GM12875 (cell line): ENCODE measurements at regions not wholly inside any gene's neighbourhood (a gene's known extent, or its start where the extent isn't known, plus 50 kb on each side); places are given as distances from the start of the nearest gene placed in this dataset.

Source experiments
- H3K4me3 ChIP-seq: one replicate; pipeline ENCODE4 v1.5.1; 2011; ENCODE audit warnings: low read depth, low read length, control low read depth
- TF ChIP-seq, protein P1 (sequence below): IDR thresholded peaks from 2 replicates; pipeline ENCODE4 v1.5.1; 2011; ENCODE audit warnings: low read depth, mild to moderate bottlenecking, control low read depth, inconsistent platforms, low read length, moderate library complexity, borderline replicate concordance; ENCODE audit not compliant: insufficient read depth

DNA sequence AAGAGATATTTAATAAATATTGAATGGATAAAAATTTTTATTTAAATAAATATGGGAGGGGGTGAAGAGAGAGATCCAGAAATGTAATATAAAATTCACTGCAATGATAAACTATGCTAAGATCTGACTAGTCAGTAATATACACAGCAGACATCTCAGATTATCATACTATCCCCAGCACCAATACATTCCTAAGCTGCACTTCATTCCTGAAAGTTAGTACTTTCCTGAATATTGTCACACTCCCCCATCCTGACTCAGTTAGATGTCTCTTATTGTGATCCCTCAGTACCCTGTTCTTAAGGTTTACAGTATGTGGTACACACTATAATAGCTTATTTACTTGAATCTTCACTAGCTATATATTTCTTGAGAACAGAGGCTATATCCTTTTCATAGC is 88.3 kb upstream of the KCNQ5 start:
- H3K4me3 ChIP-seq, result no peak overlapping the region
- TF ChIP-seq, protein P1, sequence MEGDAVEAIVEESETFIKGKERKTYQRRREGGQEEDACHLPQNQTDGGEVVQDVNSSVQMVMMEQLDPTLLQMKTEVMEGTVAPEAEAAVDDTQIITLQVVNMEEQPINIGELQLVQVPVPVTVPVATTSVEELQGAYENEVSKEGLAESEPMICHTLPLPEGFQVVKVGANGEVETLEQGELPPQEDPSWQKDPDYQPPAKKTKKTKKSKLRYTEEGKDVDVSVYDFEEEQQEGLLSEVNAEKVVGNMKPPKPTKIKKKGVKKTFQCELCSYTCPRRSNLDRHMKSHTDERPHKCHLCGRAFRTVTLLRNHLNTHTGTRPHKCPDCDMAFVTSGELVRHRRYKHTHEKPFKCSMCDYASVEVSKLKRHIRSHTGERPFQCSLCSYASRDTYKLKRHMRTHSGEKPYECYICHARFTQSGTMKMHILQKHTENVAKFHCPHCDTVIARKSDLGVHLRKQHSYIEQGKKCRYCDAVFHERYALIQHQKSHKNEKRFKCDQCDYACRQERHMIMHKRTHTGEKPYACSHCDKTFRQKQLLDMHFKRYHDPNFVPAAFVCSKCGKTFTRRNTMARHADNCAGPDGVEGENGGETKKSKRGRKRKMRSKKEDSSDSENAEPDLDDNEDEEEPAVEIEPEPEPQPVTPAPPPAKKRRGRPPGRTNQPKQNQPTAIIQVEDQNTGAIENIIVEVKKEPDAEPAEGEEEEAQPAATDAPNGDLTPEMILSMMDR, result no peak

DNA sequence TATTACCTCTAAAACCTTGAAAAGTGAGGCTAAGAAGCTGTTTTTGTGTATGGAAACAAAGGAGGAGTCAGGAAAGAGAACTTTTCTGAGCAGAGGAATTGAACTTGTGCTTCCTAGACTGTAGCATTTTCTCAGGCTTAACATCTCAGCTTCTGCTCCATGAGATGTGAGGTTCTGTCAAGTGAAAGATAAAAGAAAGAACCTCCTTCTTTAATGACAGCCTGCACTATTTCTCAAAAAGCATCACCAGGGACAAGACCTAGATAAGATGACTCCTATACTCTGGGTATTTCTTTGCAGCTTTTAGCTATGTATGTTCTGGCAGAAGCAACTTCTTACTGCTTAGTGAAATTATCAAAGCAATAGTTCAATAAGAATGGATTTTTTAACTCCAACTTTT is 87.6 kb upstream of the KCNQ5 start:
- TF ChIP-seq, protein P1, result no peak
- no peak overlapping the region for H3K4me3 ChIP-seq

DNA sequence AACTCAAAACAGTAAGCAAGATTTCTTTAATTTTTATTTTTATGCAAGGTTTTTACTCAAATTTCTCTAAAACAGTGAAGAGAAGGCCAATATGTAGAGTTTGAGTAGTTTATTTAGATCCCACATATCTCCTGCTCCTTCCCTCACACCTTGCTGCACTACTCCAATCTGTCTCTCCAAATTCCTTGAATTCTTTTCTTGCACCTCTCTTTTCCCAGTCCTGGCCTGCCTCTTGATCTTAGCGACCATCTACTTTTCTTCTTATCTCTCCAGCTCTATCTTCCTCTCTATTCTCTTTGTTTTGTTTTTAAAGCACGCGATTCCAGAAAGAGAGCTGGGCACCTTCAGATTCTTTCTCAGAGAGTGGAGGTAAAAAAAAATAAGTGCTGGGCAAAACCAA is 86.7 kb upstream of the KCNQ5 start:
- TF ChIP-seq, protein P1, result no peak

DNA sequence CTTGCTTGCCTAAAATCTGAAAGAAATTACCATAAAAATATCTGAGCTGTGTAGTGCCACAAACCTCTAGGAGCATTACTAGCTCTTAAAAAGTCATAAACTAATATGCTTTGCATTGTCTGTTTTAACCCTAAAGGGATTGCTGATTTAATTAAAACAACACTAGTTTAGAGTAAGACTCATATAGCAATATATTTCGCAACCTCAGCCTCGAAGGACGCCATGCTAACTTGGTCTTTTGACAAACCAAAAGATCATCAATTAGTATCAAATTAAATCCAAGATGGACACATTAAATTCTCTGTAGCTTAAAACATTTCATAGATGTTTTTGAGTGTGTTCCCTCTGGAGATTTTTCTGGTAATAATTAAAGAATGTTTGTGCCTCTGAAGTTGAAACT is 74.8 kb upstream of the KCNQ5 start:
- H3K4me3 ChIP-seq, result no peak overlapping the region
- TF ChIP-seq, protein P1, result no peak

More for the DNA sequence above, 86.7 kb upstream of the KCNQ5 start:
- H3K4me3 ChIP-seq, result no peak overlapping the region

DNA sequence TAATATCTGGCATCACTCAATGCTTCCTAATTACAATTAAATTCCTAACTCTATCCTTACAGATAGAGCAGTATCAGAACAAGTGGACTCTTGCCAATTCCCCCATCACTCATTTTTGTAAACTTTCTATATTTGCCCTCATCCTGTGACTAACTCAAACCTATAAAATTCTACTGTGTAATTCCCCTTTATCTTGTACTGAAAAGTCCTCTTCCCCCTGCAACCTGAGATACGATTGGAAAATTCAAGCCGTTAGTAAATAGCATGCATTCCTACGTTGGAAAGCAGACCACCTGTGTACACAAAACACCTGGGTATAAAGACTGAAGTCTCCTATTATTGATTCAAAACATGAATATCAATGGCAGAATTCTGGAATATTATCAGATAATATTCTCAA is 70.4 kb upstream of the KCNQ5 start:
- H3K4me3 ChIP-seq, result no peak overlapping the region
- TF ChIP-seq, protein P1, result no peak

DNA sequence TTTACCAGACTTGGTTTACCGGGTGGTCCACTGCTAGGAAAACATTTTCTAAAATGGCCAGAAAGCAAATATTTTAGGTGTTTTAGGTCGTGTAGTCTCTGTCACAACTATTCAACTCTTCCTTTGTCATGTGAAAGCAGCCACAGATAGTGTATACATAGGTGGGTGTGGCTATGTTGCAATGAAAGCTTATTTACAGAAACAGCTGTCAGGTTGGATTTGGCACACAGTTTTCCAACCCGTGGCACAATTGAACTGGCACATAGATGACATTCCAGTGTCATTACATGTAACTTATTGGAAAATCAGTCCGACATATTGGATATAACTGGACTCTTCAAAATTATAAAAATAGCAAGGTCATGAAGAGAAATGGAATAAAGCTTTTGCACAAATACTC is 68.9 kb upstream of the KCNQ5 start:
- H3K4me3 ChIP-seq, result no peak overlapping the region
- TF ChIP-seq, protein P1, result no peak

DNA sequence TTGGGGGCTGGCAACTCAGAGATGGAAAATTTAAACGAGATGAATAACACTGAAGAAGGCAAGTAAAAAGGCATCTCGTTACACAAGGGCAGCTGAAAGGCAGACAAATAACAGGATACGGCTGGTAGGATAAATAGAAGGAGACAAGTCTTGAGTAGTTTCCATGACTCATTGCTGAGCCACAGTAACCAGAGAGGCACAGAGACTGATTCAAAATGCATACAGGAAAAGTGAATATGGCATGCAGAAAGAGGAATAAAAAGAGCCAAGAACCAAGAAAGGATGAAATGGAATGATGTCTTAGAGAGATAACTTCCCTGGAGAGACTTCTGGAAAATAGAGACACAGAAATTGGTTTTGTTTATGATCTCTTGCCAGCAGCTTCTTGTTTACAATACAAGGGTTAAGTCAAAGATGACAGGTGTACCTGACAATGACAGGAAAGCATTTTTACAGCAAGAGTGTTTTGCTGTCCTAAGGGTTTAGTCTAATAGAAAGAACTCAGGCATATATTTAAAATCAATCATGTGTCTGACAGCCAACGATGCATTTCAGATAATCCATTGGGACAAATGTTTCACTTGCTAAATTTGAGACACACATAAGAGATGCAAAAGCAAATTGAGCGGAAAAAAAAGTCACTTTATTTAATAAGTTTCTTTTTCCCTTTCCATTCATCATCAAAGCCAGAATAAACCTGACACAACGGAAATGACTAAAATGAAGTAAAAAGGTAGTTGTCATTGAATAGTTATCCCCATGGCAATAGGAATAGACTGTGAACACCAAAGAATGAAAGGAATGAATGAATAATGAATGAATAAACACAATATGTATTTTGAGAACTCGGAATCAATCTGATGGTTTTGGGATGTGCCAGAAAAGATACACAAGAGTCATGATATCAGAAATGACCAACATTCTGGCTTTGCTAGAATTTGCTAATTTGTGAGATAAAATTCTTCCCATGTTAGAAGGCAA is 68.0 kb upstream of the KCNQ5 start:
- TF ChIP-seq, protein P1, result no peak
- H3K4me3 ChIP-seq, result no peak overlapping the region
